ENCODE measurements at regions not wholly inside any gene's neighbourhood (a gene's known extent, or its start where the extent isn't known, plus 50 kb on each side); places are given as distances from the start of the nearest gene placed in this dataset.

- no peak for TF ChIP-seq CTCF (IDR thresholded peaks at IDR 0.05; ENCODE audit: control insufficient read depth, insufficient read depth, low read depth, low read length, missing control alignments)
- no peak for DNase-seq (ENCODE audit: low read depth)
- H3K4me3 ChIP-seq (ENCODE audit: control insufficient read depth, low read depth, low read length), result no peak overlapping the region
Measured at GRCh38 chr9:109708451-109708945, 71.5 kb upstream of the PALM2AKAP2 start.

GRCh38 chr9:109709866-109710265 is 70.1 kb upstream of the PALM2AKAP2 start:
- no peak overlapping the region for H3K4me3 ChIP-seq (ENCODE audit: control insufficient read depth, low read depth, low read length)
- TF ChIP-seq CTCF (IDR thresholded peaks at IDR 0.05; ENCODE audit: control insufficient read depth, insufficient read depth, low read depth, low read length, missing control alignments), result no peak
- DNase-seq (ENCODE audit: low read depth), result no peak

- no peak for DNase-seq (ENCODE audit: low read depth)
- no peak for TF ChIP-seq CTCF (IDR thresholded peaks at IDR 0.05; ENCODE audit: control insufficient read depth, insufficient read depth, low read depth, low read length, missing control alignments)
- no peak overlapping the region for H3K4me3 ChIP-seq (ENCODE audit: control insufficient read depth, low read depth, low read length)
Measured at GRCh38 chr9:109710830-109711229, 69.2 kb upstream of the PALM2AKAP2 start.

- H3K4me3 ChIP-seq (ENCODE audit: control insufficient read depth, low read depth, low read length), result no peak overlapping the region
- no peak for TF ChIP-seq CTCF (IDR thresholded peaks at IDR 0.05; ENCODE audit: control insufficient read depth, insufficient read depth, low read depth, low read length, missing control alignments)
- no peak for DNase-seq (ENCODE audit: low read depth)
Measured at GRCh38 chr9:109715344-109715743, 64.7 kb upstream of the PALM2AKAP2 start.

GRCh38 chr9:109716631-109717030 is 63.4 kb upstream of the PALM2AKAP2 start:
- no peak overlapping the region for H3K4me3 ChIP-seq (ENCODE audit: control insufficient read depth, low read depth, low read length)
- DNase-seq (ENCODE audit: low read depth), result no peak
- TF ChIP-seq CTCF (IDR thresholded peaks at IDR 0.05; ENCODE audit: control insufficient read depth, insufficient read depth, low read depth, low read length, missing control alignments), result no peak

- no peak for TF ChIP-seq CTCF (IDR thresholded peaks at IDR 0.05; ENCODE audit: control insufficient read depth, insufficient read depth, low read depth, low read length, missing control alignments)
- DNase-seq (ENCODE audit: low read depth), result no peak
- H3K4me3 ChIP-seq (ENCODE audit: control insufficient read depth, low read depth, low read length), result no peak overlapping the region
Measured at GRCh38 chr9:109717342-109717741, 62.7 kb upstream of the PALM2AKAP2 start.

GRCh38 chr9:109718861-109719260 is 61.1 kb upstream of the PALM2AKAP2 start:
- no peak for TF ChIP-seq CTCF (IDR thresholded peaks at IDR 0.05; ENCODE audit: control insufficient read depth, insufficient read depth, low read depth, low read length, missing control alignments)
- DNase-seq (ENCODE audit: low read depth), result no peak
- H3K4me3 ChIP-seq (ENCODE audit: control insufficient read depth, low read depth, low read length), result no peak overlapping the region

Data from AG09309 (cell line).